Motor neuron (in vitro differentiated cells): ENCODE measurements at regions not wholly inside any gene's neighbourhood (a gene's known extent, or its start where the extent isn't known, plus 50 kb on each side); places are given as distances from the start of the nearest gene placed in this dataset.

Experiments
- ATAC-seq, 8 experiments: fragments of 200-7000 bp; cut with Tn5 transposase; replicated peaks in 6 of 8; 2 replicates each; pipeline ENCODE4 v1.8.0; 2021; ENCODE audit warnings: mild to moderate bottlenecking in 8 of 8, moderate library complexity in 8 of 8
- H3K27ac ChIP-seq, 2 donors: fragments of 250-450 bp; sonication (Bioruptor Pico); 2 replicates each; pipeline ENCODE4 v1.9.0; 2021; ENCODE audit warnings: antibody characterized with exemption in 2 of 2, mild to moderate bottlenecking in 2 of 2, moderate library complexity in 1 of 2
- H3K4me1 ChIP-seq, 2 donors: fragments of 250-450 bp; sonication (Bioruptor Pico); replicated peaks in 1 of 2; 2 replicates each; pipeline ENCODE4 v1.6.1; 2021; ENCODE audit warnings: antibody characterized with exemption in 2 of 2, mild to moderate bottlenecking in 2 of 2, moderate library complexity in 1 of 2
- H3K4me3 ChIP-seq, 5 donors: fragments of 250-450 bp; sonication (Bioruptor Pico); 2 replicates each; pipeline ENCODE4 v1.9.0; 2021; ENCODE audit warnings: antibody characterized with exemption in 5 of 5, mild to moderate bottlenecking in 5 of 5, moderate library complexity in 4 of 5
- WGBS, 10 experiments: fragments of 450-650 bp; shearing (Covaris generic); methylation state at CpG; one replicate each; pipeline ENCODE4 v1.0.0; 2022; 5-methylcytosine and 5-hydroxymethylcytosine counted together
- in situ Hi-C, 9 experiments: fragments of 400-800 bp; cut with MboI; loops; one replicate each; pipeline ENCODE4 v1.15.0; 2021; ENCODE audit warnings: low sequenced_read_pairs in 9 of 9, low pct_unique_long_range_greater_than_20kb in 2 of 9; ENCODE audit not compliant: unreplicated experiment in 9 of 9

GRCh38 chr5:14066326-14066725, 76.8 kb upstream of the TRIO start:
- in situ Hi-C loops = no loop called here
- ATAC-seq = no peak

GRCh38 chr5:14064841-14065240, 78.3 kb upstream of the TRIO start:
- ATAC-seq = no peak
- WGBS, 10 experiments = 40 to 60% (median 40%) methylated on average over 1 of the region's 1 CpG; no CpG with 5 or more reads in 7 of the 10 experiments

More at GRCh38 chr5:14066326-14066725, 76.8 kb upstream of the TRIO start:
- no peak overlapping the region for H3K4me3 ChIP-seq
- H3K4me1 ChIP-seq = no peaks in the 10 kb centered on the region
- no peak overlapping the region for H3K27ac ChIP-seq

GRCh38 chr5:14063691-14064090, 79.5 kb upstream of the TRIO start:
- Histone ChIP-seq H3K4me3 (no peak overlapping the region), H3K27ac (no peak overlapping the region), H3K4me1 (no peaks in the 10 kb centered on the region)
- in situ Hi-C loops = no loop called here
- no peak for ATAC-seq
- 86 to 100% (median 96%) methylated on average over 1 of the region's 1 CpG; no CpG with 5 or more reads in 4 of the 10 experiments for WGBS, 10 experiments

More at GRCh38 chr5:14064841-14065240, 78.3 kb upstream of the TRIO start:
- no peak overlapping the region for H3K4me3 ChIP-seq
- H3K27ac ChIP-seq = no peak overlapping the region
- in situ Hi-C loops = no loop called here
- no peaks in the 10 kb centered on the region for H3K4me1 ChIP-seq

GRCh38 chr5:14063138-14063537, 80.0 kb upstream of the TRIO start:
- 0 to 94% (median 75%) methylated on average over 2 to 4 of the region's 4 CpGs; no CpG with 5 or more reads in 1 of the 10 experiments for WGBS, 10 experiments
- no peak overlapping the region for H3K27ac ChIP-seq
- H3K4me1 ChIP-seq = no peaks in the 10 kb centered on the region
- peak in 3 of 8 experiments; percentile 70 to 100 (median 100) for ATAC-seq
- in situ Hi-C loops = no loop called here
- no peak overlapping the region for H3K4me3 ChIP-seq

GRCh38 chr5:14062178-14062577, 81.0 kb upstream of the TRIO start:
- H3K4me3 ChIP-seq = no peak overlapping the region
- no peaks in the 10 kb centered on the region for H3K4me1 ChIP-seq
- no peak overlapping the region for H3K27ac ChIP-seq
- 50 to 92% (median 73%) methylated on average over 1 to 2 of the region's 2 CpGs for WGBS, 10 experiments
- in situ Hi-C loops = no loop called here
- no peak for ATAC-seq

GRCh38 chr5:14061106-14061505, 82.0 kb upstream of the TRIO start:
- Histone ChIP-seq H3K4me3 (no peak overlapping the region), H3K27ac (no peak overlapping the region), H3K4me1 (no peaks in the 10 kb centered on the region)
- in situ Hi-C loops = no loop called here
- 89 to 100% (median 95%) methylated on average over 1 to 5 of the region's 5 CpGs; no CpG with 5 or more reads in 4 of the 10 experiments for WGBS, 10 experiments
- peak in 1 of 8 experiments; percentile 27 for ATAC-seq

GRCh38 chr5:14060218-14060617, 82.9 kb upstream of the TRIO start:
- Histone ChIP-seq H3K4me3 (no peak overlapping the region), H3K4me1 (no peaks in the 10 kb centered on the region), H3K27ac (no peak overlapping the region)
- WGBS, 10 experiments = 75 to 100% (median 89%) methylated on average over 1 to 3 of the region's 3 CpGs; no CpG with 5 or more reads in 2 of the 10 experiments
- in situ Hi-C loops = no loop called here
- no peak for ATAC-seq

GRCh38 chr5:14059810-14060209, 83.3 kb upstream of the TRIO start:
- Histone ChIP-seq H3K27ac (no peak overlapping the region), H3K4me3 (no peak overlapping the region), H3K4me1 (no peaks in the 10 kb centered on the region)
- in situ Hi-C loops = no loop called here
- WGBS, 10 experiments = 51 to 100% (median 93%) methylated on average over 1 to 2 of the region's 2 CpGs; no CpG with 5 or more reads in 2 of the 10 experiments
- ATAC-seq = no peak

- Histone ChIP-seq H3K27ac (no peak overlapping the region), H3K4me1 (no peaks in the 10 kb centered on the region), H3K4me3 (no peak overlapping the region)
- 45 to 92% (median 77%) methylated on average over 2 to 7 of the region's 7 CpGs for WGBS, 10 experiments
- in situ Hi-C loops = no loop called here
- no peak for ATAC-seq
Observed at GRCh38 chr5:14057289-14057688, 85.9 kb upstream of the TRIO start.

GRCh38 chr5:14056039-14056438, 87.1 kb upstream of the TRIO start:
- in situ Hi-C loops = no loop called here
- Histone ChIP-seq H3K4me1 (no peaks in the 10 kb centered on the region), H3K4me3 (no peak overlapping the region), H3K27ac (no peak overlapping the region)
- ATAC-seq = no peak
- WGBS, 10 experiments = 40 to 100% (median 89%) methylated on average over 1 to 4 of the region's 4 CpGs; no CpG with 5 or more reads in 1 of the 10 experiments

GRCh38 chr5:14054965-14055963, 87.9 kb upstream of the TRIO start:
- in situ Hi-C loops = no loop called here
- H3K27ac ChIP-seq = no peak overlapping the region
- H3K4me3 ChIP-seq = no peak overlapping the region
- 12 to 92% (median 86%) methylated on average over 2 to 6 of the region's 9 CpGs for WGBS, 10 experiments
- H3K4me1 ChIP-seq = no peaks in the 10 kb centered on the region
- peak in 3 of 8 experiments; percentile 51 to 98 (median 95) for ATAC-seq

GRCh38 chr5:14054111-14054854, 88.9 kb upstream of the TRIO start:
- WGBS, 10 experiments = 75 to 100% (median 87%) methylated on average over 1 to 9 of the region's 9 CpGs
- no peak for ATAC-seq
- Histone ChIP-seq H3K27ac (no peak overlapping the region), H3K4me1 (no peaks in the 10 kb centered on the region), H3K4me3 (no peak overlapping the region)
- in situ Hi-C loops = no loop called here

- in situ Hi-C loops = no loop called here
- 0 to 84% (median 62%) methylated on average over 1 to 4 of the region's 4 CpGs for WGBS, 10 experiments
- Histone ChIP-seq H3K4me3 (no peak overlapping the region), H3K4me1 (no peaks in the 10 kb centered on the region), H3K27ac (no peak overlapping the region)
- ATAC-seq = no peak
Observed at GRCh38 chr5:14050821-14051220, 92.3 kb upstream of the TRIO start.
